Heart left ventricle (tissue), 13 donors: ENCODE measurements at regions not wholly inside any gene's neighbourhood (a gene's known extent, or its start where the extent isn't known, plus 50 kb on each side); places are given as distances from the start of the nearest gene placed in this dataset.

Experiments
- CTCF ChIP-seq, 12 donors: fragments of 200-600 bp; sonication (generic) in 4 of 12; IDR thresholded peaks; one replicate each; pipeline versions ENCODE4 v1.5.0 to v1.8.0; 2018 to 2022; ENCODE audit warnings: antibody characterized with exemption in 12 of 12, mild to moderate bottlenecking in 5 of 12
- POLR2A ChIP-seq, 2 donors: fragments of 450-650 bp; IDR thresholded peaks; one replicate each; pipeline ENCODE4 v1.6.1; 2017; ENCODE audit warnings: antibody characterized with exemption in 2 of 2, mild to moderate bottlenecking in 2 of 2, moderate library complexity in 2 of 2
- donor health status: ischemic (EF 13 %, LVEDD 7.1; RV severe dilation, severe dysfunction).
- donor health status: DM: no; HTN: yes; CAD: no.
- donor health status: DM: no; HTN: no; CAD: no.
- donor health status: ischemic (EF 25% LVEDD 6.9; RV normal size, moderate dysfunction).
- donor health status: ischemic (EF 25% LVEDD 5.7; RV mildly dilated, moderate dysfunction).
- donor health status: ischemic (EF 35%, LVEDD 5.7; RV mildly dilated, moderate dysfunction).
- donor health status: nonischemic (EF 11% LVEDD 7.7; RV severe dilation, severe dysfunction).
- donor health status: DM: yes; HTN: yes; CAD: no.
- donor health status: PGD.
- donor health status: ischemic (EF 29% LVEDD 5.4; RV normal size, mild dysfunction).
- donor health status: nonischemic (EF 23%, LVEDD 6.1; RV moderate dilation, normal function).

- TF ChIP-seq CTCF (IDR thresholded peaks at IDR 0.05): no peak
- no peak for TF ChIP-seq POLR2A (IDR thresholded peaks at IDR 0.05)
These were observed 235.3 kb upstream of the ESRRG start for GRCh38 chr1:216958569-216958968.
